HepG2 (cell line): ENCODE measurements at regions not wholly inside any gene's neighbourhood (a gene's known extent, or its start where the extent isn't known, plus 50 kb on each side); places are given as distances from the start of the nearest gene placed in this dataset.

Experiments used
- ATAC-seq: fragments of 200-7000 bp; cut with Tn5 transposase; 3 replicates; pipeline ENCODE4 v1.9.1; 2020; ENCODE audit warnings: mild to moderate bottlenecking, moderate library complexity
- BruUV-seq: library from RNA; stranded (reverse); fragments of 400-500 nt; replicated peaks from 2 replicates; lab custom pipeline; 2021; lab: Mats Ljungman, UMichigan
- CTCF ChIA-PET: fragments of 300-600 bp; formaldehyde crosslinking; extraction: SDS; loops from one replicate; lab custom pipeline; 2021; ENCODE audit warnings: low total read pairs, inconsistent platforms, low intra/inter-chr PET ratio; lab: Yijun Ruan, JAX
- POLR2A ChIA-PET: fragments of 350-600 bp; sonication (Branson Sonifier 250); formaldehyde crosslinking; loops from one replicate; lab custom pipeline; 2020; ENCODE audit warnings: antibody characterized with exemption, inconsistent platforms; lab: Yijun Ruan, JAX
- DNase-seq: peaks from one replicate; pipeline ENCODE4 v3.0.0-alpha.2; 2015; ENCODE audit warnings: low spot score
- FAIRE-seq: peaks from 3 replicates; lab custom pipeline; 2011; peaks lifted over from hg19 to GRCh38; lab: Jason Lieb, UNC
- H2AFZ ChIP-seq: one replicate; pipeline ENCODE4 v1.6.1; 2011; ENCODE audit warnings: low read length, inconsistent platforms
- H3K27ac ChIP-seq: fragments of 300-600 bp; 3 replicates; pipeline ENCODE4 v1.8.0; 2011; ENCODE audit warnings: mixed run types, mild to moderate bottlenecking, mixed read lengths, low read length, inconsistent platforms; ENCODE audit not compliant: insufficient read depth; ENCODE audit errors: extremely low read length
- H3K27me3 ChIP-seq, 2 experiments: fragments of 200-600 bp in 1 of 2; 2 replicates in 1 of 2; 3 replicates in 1 of 2; pipeline versions ENCODE4 v1.6.0 to v1.8.0; 2011; ENCODE audit warnings: low read length in 2 of 2, mild to moderate bottlenecking in 2 of 2, moderate library complexity in 2 of 2, inconsistent platforms in 1 of 2; ENCODE audit not compliant: insufficient read depth in 2 of 2, control insufficient read depth in 1 of 2
- H3K36me3 ChIP-seq, 2 experiments: fragments of 200-600 bp in 1 of 2; replicated peaks in 1 of 2; 2 replicates in 1 of 2; 3 replicates in 1 of 2; pipeline versions ENCODE4 v1.5.1 to v1.8.0; 2011; ENCODE audit warnings: low read length in 2 of 2, inconsistent platforms in 1 of 2; ENCODE audit not compliant: insufficient read depth in 2 of 2, control insufficient read depth in 1 of 2
- H3K4me1 ChIP-seq: 2 replicates; pipeline ENCODE4 v1.5.1; 2012; ENCODE audit warnings: low read length, inconsistent platforms; ENCODE audit not compliant: insufficient read depth
- H3K4me2 ChIP-seq: 2 replicates; pipeline ENCODE4 v1.6.0; 2011; ENCODE audit warnings: low read depth, low read length, inconsistent platforms
- H3K4me3 ChIP-seq, 3 experiments: fragments of 200-600 bp in 1 of 3; sonication (generic), shearing (Covaris generic) in 1 of 3; replicated peaks in 1 of 3; 2 replicates each; pipeline ENCODE4 v1.5.1; 2011 to 2016; ENCODE audit warnings: low read length in 3 of 3, inconsistent platforms in 2 of 3, low read depth in 2 of 3, mild to moderate bottlenecking in 2 of 3, control low read depth in 1 of 3, mixed read lengths in 1 of 3; ENCODE audit not compliant: insufficient read depth in 1 of 3
- H3K79me2 ChIP-seq: one replicate; pipeline ENCODE4 v1.6.1; 2011; ENCODE audit warnings: low read length, inconsistent platforms; ENCODE audit not compliant: insufficient read depth
- H3K9ac ChIP-seq: 2 replicates; pipeline ENCODE4 v1.6.0; 2011; ENCODE audit warnings: mild to moderate bottlenecking, low read depth, low read length, inconsistent platforms; ENCODE audit not compliant: insufficient read depth
- H3K9me3 ChIP-seq: 2 replicates; pipeline ENCODE4 v1.5.1; 2012; ENCODE audit warnings: mild to moderate bottlenecking, low read length
- H4K20me1 ChIP-seq: 2 replicates; pipeline ENCODE4 v1.6.0; 2011; ENCODE audit warnings: inconsistent platforms, mild to moderate bottlenecking, low read length, moderate library complexity; ENCODE audit not compliant: insufficient read depth
- ARID2 ChIP-seq: sonication (generic); formaldehyde crosslinking; IDR thresholded peaks from 2 replicates; pipeline ENCODE4 v1.8.1; 2022; ENCODE audit warnings: mild to moderate bottlenecking, missing genetic modification reagents, borderline replicate concordance
- ARID4A ChIP-seq: sonication (generic); formaldehyde crosslinking; IDR thresholded peaks from 2 replicates; pipeline ENCODE4 v1.5.0; 2020; ENCODE audit warnings: mild to moderate bottlenecking, missing genetic modification reagents, borderline replicate concordance
- DZIP1 ChIP-seq: sonication (generic); formaldehyde crosslinking; IDR thresholded peaks from 2 replicates; pipeline ENCODE4 v1.5.0; 2020; ENCODE audit warnings: mild to moderate bottlenecking, missing genetic modification reagents
- EEA1 ChIP-seq: sonication (generic); formaldehyde crosslinking; IDR thresholded peaks from 2 replicates; pipeline ENCODE4 v1.5.1; 2020; ENCODE audit warnings: mild to moderate bottlenecking, missing genetic modification reagents, borderline replicate concordance
- IRX3 ChIP-seq: sonication (generic); formaldehyde crosslinking; IDR thresholded peaks from 2 replicates; pipeline ENCODE4 v1.8.1; 2023; ENCODE audit warnings: mild to moderate bottlenecking, low read depth, missing genetic modification reagents, borderline replicate concordance
- NFYB ChIP-seq: sonication (generic); formaldehyde crosslinking; IDR thresholded peaks from 2 replicates; pipeline ENCODE4 v1.4.0; 2020; ENCODE audit warnings: missing genetic modification reagents
- SALL2 ChIP-seq: sonication (generic); formaldehyde crosslinking; IDR thresholded peaks from 2 replicates; pipeline ENCODE4 v1.8.1; 2023; ENCODE audit warnings: mild to moderate bottlenecking, missing genetic modification reagents, inconsistent platforms
- SKI ChIP-seq: fragments of 450-650 bp; IDR thresholded peaks from one replicate; pipeline ENCODE4 v1.6.1; 2018; ENCODE audit warnings: mild to moderate bottlenecking; ENCODE audit not compliant: partially characterized antibody
- SRSF9 ChIP-seq: fragments of 200-400 bp; formaldehyde crosslinking; IDR thresholded peaks from 2 replicates; pipeline ENCODE4 v1.6.1; 2018; ENCODE audit warnings: borderline replicate concordance, mild to moderate bottlenecking, low read depth, low read length; ENCODE audit not compliant: insufficient read depth, poor library complexity, severe bottlenecking
- ZBTB46 ChIP-seq: sonication (generic); formaldehyde crosslinking; IDR thresholded peaks from 2 replicates; pipeline ENCODE4 v1.4.0; 2020; ENCODE audit warnings: mild to moderate bottlenecking, missing genetic modification reagents, borderline replicate concordance
- ZIK1 ChIP-seq: sonication (generic); formaldehyde crosslinking; IDR thresholded peaks from 2 replicates; pipeline ENCODE4 v1.5.0; 2020; ENCODE audit warnings: mild to moderate bottlenecking, low read depth, missing genetic modification reagents, borderline replicate concordance
- ZNF619 ChIP-seq: sonication (generic); formaldehyde crosslinking; IDR thresholded peaks from 2 replicates; pipeline ENCODE4 v1.4.0; 2020; ENCODE audit warnings: mild to moderate bottlenecking, missing genetic modification reagents
- ZNF672 ChIP-seq: sonication (generic); formaldehyde crosslinking; IDR thresholded peaks from 2 replicates; pipeline ENCODE4 v1.8.1; 2022; ENCODE audit warnings: missing genetic modification reagents
- ZNF775 ChIP-seq: sonication (generic); formaldehyde crosslinking; IDR thresholded peaks from 2 replicates; pipeline ENCODE4 v1.4.0; 2020; ENCODE audit warnings: missing genetic modification reagents, mild to moderate bottlenecking, moderate library complexity, borderline replicate concordance
- ZSCAN22 ChIP-seq: sonication (generic); formaldehyde crosslinking; IDR thresholded peaks from 2 replicates; pipeline ENCODE4 v1.4.0; 2020; ENCODE audit warnings: mild to moderate bottlenecking, missing genetic modification reagents
- WGBS: methylation state at CpG from one replicate; pipeline ENCODE4 v1.1.6; 2017; ENCODE audit warnings: low lambda C conversion rate; 5-methylcytosine and 5-hydroxymethylcytosine counted together
- in situ Hi-C: cut with HindIII; loops from 2 replicates; pipeline ENCODE4 v1.10.0; 2017; ENCODE audit warnings: low pct_unique_long_range_greater_than_20kb; ENCODE audit not compliant: extremely low pct_ligation_motif_present
- intact Hi-C: fragments of 100-400 bp; cut with micrococcal nuclease; formaldehyde crosslinking; loops from one replicate; pipeline ENCODE4 v1.10.0; 2022; ENCODE audit not compliant: unreplicated experiment
- TF ChIP-seq, protein P1 (sequence below): sonication (generic); formaldehyde crosslinking; IDR thresholded peaks from 2 replicates; pipeline ENCODE4 v1.5.0; 2020; ENCODE audit warnings: mild to moderate bottlenecking, low read depth, missing genetic modification reagents, borderline replicate concordance

DNA sequence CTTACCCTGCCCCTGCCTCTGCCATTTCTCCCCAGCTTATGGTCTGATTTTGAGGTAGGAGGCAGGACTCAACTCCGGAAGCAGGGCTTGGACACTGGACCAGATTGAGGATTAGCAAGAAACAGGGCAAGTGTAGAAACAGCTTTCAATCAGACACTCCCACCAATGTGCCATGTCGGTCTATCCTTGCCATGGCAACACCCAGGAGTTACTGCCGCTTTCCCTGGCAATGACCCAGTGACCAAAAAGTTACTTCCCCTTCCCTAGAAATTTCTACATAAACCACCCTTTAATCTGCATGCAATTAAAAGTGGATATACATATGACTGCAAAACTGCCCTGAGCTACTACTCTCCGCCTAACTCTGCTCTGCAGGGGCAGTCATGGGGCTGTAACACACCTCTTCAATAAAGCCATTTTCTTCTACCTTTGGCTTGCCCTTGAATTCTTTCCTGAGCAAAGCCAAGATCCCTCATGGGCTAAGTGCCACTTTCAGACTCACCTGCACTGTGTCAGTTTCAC, 156.7 kb downstream of the LPIN1 start:
- no peaks in the 10 kb centered on the region for H3K9me3 ChIP-seq
- H3K27me3 ChIP-seq, result 0 out of 5 replicates have a peak, but pooled peaks cover 0 to 13% of the 10 kb centered on the region in 2 experiments
- FAIRE-seq (no peak), DNase-seq (no peak), ATAC-seq (no peak)
- H3K79me2 ChIP-seq, result no peaks in the 10 kb centered on the region
- no peaks in the 10 kb centered on the region for H3K4me1 ChIP-seq
- H3K27ac ChIP-seq, result no peak overlapping the region
- in situ Hi-C loops (no loop called here), intact Hi-C loops (no loop called here)
- WGBS, result 25% methylated on average over 4 of the region's 4 CpGs
- no peaks in the 10 kb centered on the region for H3K36me3 ChIP-seq
- no peak overlapping the region for H3K4me3 ChIP-seq
- no TSS peak for BruUV-seq
- H3K9ac ChIP-seq, result no peak overlapping the region
- CTCF ChIA-PET, result no interaction called here
- no peak overlapping the region for H2AFZ ChIP-seq
- H4K20me1 ChIP-seq, result no peaks in the 10 kb centered on the region
- no peak overlapping the region for H3K4me2 ChIP-seq
- POLR2A ChIA-PET, result no interaction called here
- TF ChIP-seq SRSF9, result no peak
- no peak for TF ChIP-seq SKI
- TF ChIP-seq ZNF775 (CRISPR knock-in tag), result no peak
- no peak for TF ChIP-seq IRX3 (CRISPR knock-in tag)
- TF ChIP-seq ZIK1 (CRISPR knock-in tag), result no peak
- no peak for TF ChIP-seq ARID2 (CRISPR knock-in tag)
- TF ChIP-seq SALL2 (CRISPR knock-in tag), result no peak
- no peak for TF ChIP-seq ZNF619 (CRISPR knock-in tag)
- no peak for TF ChIP-seq ZBTB46 (CRISPR knock-in tag)
- TF ChIP-seq ARID4A (CRISPR knock-in tag), result no peak
- no peak for TF ChIP-seq ZSCAN22 (CRISPR knock-in tag)
- TF ChIP-seq DZIP1, result no peak
- no peak for TF ChIP-seq ZNF672 (CRISPR knock-in tag)
- no peak for TF ChIP-seq NFYB (CRISPR knock-in tag)
- no peak for TF ChIP-seq EEA1
- TF ChIP-seq, protein P1, sequence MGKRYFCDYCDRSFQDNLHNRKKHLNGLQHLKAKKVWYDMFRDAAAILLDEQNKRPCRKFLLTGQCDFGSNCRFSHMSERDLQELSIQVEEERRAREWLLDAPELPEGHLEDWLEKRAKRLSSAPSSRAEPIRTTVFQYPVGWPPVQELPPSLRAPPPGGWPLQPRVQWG (CRISPR knock-in tag), result no peak
